GM12874 (cell line): ENCODE measurements at regions not wholly inside any gene's neighbourhood (a gene's known extent, or its start where the extent isn't known, plus 50 kb on each side); places are given as distances from the start of the nearest gene placed in this dataset.

Experiments used
- CTCF ChIP-seq: IDR thresholded peaks from 2 replicates; pipeline ENCODE4 v1.5.1; 2011; ENCODE audit warnings: low read depth, mild to moderate bottlenecking, control low read depth, low read length, moderate library complexity; ENCODE audit not compliant: insufficient read depth

GRCh38 chr1:18035145-18035544 lies 72.5 kb upstream of the IGSF21 start:
- TF ChIP-seq CTCF = no peak

GRCh38 chr1:18037651-18038050 lies 69.9 kb upstream of the IGSF21 start:
- no peak for TF ChIP-seq CTCF

- no peak for TF ChIP-seq CTCF
Observed at GRCh38 chr1:18038051-18038450, 69.5 kb upstream of the IGSF21 start.

GRCh38 chr1:18039102-18039501 lies 68.5 kb upstream of the IGSF21 start:
- TF ChIP-seq CTCF = no peak

GRCh38 chr1:18041102-18041501 lies 66.5 kb upstream of the IGSF21 start:
- no peak for TF ChIP-seq CTCF

GRCh38 chr1:18041685-18042355 lies 65.8 kb upstream of the IGSF21 start:
- TF ChIP-seq CTCF = no peak

- TF ChIP-seq CTCF = no peak
Observed at GRCh38 chr1:18043871-18044270, 63.7 kb upstream of the IGSF21 start.
